Parathyroid adenoma (tissue), 2 donors: ENCODE measurements at regions not wholly inside any gene's neighbourhood (a gene's known extent, or its start where the extent isn't known, plus 50 kb on each side); places are given as distances from the start of the nearest gene placed in this dataset.
"Not testable (repeated sequence)": the region's sequence is repeated elsewhere in the genome, so short reads cannot be mapped to it uniquely, and the experiment has no call there.

Experiments used
- H2AFZ ChIP-seq: fragments of 300-600 bp; sonication (generic); one replicate; pipeline ENCODE4 v1.7.0; 2017; ENCODE audit warnings: antibody characterized with exemption, mild to moderate bottlenecking
- H3K27ac ChIP-seq: fragments of 300-600 bp; sonication (generic); one replicate; pipeline ENCODE4 v1.7.0; 2017
- H3K27me3 ChIP-seq: fragments of 300-600 bp; sonication (generic); one replicate; pipeline ENCODE4 v1.7.0; 2017; ENCODE audit warnings: low read length; ENCODE audit not compliant: control insufficient read depth, insufficient read depth
- H3K36me3 ChIP-seq: fragments of 300-600 bp; sonication (generic); one replicate; pipeline ENCODE4 v1.7.0; 2017; ENCODE audit warnings: low read length; ENCODE audit not compliant: control insufficient read depth, insufficient read depth
- H3K4me1 ChIP-seq: fragments of 300-600 bp; sonication (generic); one replicate; pipeline ENCODE4 v1.7.0; 2017; ENCODE audit warnings: control low read depth
- H3K4me2 ChIP-seq: fragments of 300-600 bp; sonication (generic); one replicate; pipeline ENCODE4 v1.7.0; 2017; ENCODE audit warnings: low read length
- H3K4me3 ChIP-seq: fragments of 300-600 bp; sonication (generic); one replicate; pipeline ENCODE4 v1.7.0; 2017; ENCODE audit warnings: low read depth, low read length
- H3K79me2 ChIP-seq: fragments of 300-600 bp; sonication (generic); one replicate; pipeline ENCODE4 v1.7.0; 2017; ENCODE audit warnings: control low read depth
- H3K9ac ChIP-seq: fragments of 300-600 bp; sonication (generic); one replicate; pipeline ENCODE4 v1.7.0; 2017; ENCODE audit warnings: mild to moderate bottlenecking
- H3K9me3 ChIP-seq: fragments of 300-600 bp; sonication (generic); one replicate; pipeline ENCODE4 v1.7.0; 2017; ENCODE audit warnings: low read length; ENCODE audit not compliant: control insufficient read depth
- TF ChIP-seq, protein P1 (sequence below): fragments of 300-600 bp; sonication (generic); IDR thresholded peaks from one replicate; pipeline ENCODE4 v1.7.0; 2017; ENCODE audit warnings: antibody characterized with exemption, mild to moderate bottlenecking
- donor health status: primary hyperparathyroidism.

DNA sequence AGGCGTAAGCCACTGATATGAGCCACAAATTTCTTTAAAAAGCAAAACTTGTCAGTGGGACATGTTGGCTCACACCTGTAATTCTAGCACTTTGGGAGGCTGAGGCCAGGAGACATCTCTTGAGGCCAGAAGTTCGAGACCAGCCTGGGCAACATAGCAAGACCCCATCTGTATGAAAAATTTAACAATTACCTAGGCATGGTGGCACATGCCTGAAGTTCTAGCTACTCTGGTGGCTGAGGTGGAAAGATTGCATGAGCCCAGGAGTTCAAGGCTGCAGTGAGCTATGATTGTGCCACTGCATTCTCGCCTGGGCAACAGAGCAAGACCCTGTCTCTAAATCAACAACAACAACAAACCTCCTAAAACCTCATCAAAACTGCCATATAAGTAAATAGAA lies 147.6 kb upstream of the BARHL2 start:
- Histone ChIP-seq H3K9ac (no peak overlapping the region), H3K27me3 (no peaks in the 10 kb centered on the region), H3K36me3 (no peaks in the 10 kb centered on the region), H3K4me1 (no peaks in the 10 kb centered on the region), H3K4me3 (no peak overlapping the region), H3K79me2 (no peaks in the 10 kb centered on the region), H2AFZ (no peak overlapping the region), H3K4me2 (no peak overlapping the region), H3K9me3 (no peaks in the 10 kb centered on the region), H3K27ac (no peak overlapping the region)
- TF ChIP-seq, protein P1, sequence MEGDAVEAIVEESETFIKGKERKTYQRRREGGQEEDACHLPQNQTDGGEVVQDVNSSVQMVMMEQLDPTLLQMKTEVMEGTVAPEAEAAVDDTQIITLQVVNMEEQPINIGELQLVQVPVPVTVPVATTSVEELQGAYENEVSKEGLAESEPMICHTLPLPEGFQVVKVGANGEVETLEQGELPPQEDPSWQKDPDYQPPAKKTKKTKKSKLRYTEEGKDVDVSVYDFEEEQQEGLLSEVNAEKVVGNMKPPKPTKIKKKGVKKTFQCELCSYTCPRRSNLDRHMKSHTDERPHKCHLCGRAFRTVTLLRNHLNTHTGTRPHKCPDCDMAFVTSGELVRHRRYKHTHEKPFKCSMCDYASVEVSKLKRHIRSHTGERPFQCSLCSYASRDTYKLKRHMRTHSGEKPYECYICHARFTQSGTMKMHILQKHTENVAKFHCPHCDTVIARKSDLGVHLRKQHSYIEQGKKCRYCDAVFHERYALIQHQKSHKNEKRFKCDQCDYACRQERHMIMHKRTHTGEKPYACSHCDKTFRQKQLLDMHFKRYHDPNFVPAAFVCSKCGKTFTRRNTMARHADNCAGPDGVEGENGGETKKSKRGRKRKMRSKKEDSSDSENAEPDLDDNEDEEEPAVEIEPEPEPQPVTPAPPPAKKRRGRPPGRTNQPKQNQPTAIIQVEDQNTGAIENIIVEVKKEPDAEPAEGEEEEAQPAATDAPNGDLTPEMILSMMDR: no peak

DNA sequence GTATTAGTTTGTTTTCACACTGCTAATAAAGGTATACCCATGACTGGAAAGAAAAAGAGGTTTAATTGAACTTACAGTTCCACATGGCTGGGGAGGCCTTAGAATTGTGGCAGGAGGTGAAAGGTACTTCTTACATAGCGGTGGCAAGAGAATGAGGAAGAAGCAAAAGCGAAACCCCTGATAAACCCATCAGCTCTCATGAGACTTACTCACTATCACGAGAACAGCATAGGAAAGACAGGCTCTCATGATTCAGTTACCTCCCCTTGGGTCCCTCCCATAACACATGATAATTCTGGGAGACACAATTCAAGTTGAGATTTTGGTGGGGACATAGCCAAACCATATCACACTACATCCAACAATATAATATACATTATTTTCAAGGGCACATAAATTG lies 145.7 kb upstream of the BARHL2 start:
- Histone ChIP-seq H3K9me3 (no peaks in the 10 kb centered on the region), H3K4me2 (no peak overlapping the region), H3K4me3 (no peak overlapping the region), H3K9ac (no peak overlapping the region), H3K27me3 (no peaks in the 10 kb centered on the region), H3K27ac (no peak overlapping the region), H3K36me3 (no peaks in the 10 kb centered on the region), H2AFZ (no peak overlapping the region), H3K4me1 (no peaks in the 10 kb centered on the region), H3K79me2 (no peaks in the 10 kb centered on the region)
- TF ChIP-seq, protein P1: no peak

DNA sequence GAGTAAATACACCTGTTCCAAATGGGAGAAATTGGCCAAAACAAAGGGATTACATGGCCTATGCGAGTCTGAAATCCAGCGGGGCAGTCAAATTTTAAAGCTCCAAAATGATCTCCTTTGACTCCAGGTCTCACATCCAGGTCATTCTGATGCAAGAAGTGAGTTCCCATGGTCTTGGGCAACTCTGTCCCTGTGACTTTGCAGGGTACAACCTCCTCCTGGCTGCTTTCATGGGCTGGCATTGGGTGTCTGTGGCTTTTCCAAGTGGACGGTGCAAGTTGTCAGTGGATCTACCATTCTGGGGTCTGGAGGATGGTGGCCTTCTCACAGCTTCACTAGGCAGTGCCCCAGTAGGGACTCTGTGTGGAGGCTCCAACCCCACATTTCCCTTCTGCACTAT lies 144.3 kb upstream of the BARHL2 start:
- not testable (repeated sequence) for H3K4me2 ChIP-seq, H3K4me3 ChIP-seq, H3K9me3 ChIP-seq, H3K36me3 ChIP-seq, H2AFZ ChIP-seq, H3K9ac ChIP-seq, H3K27me3 ChIP-seq, H3K4me1 ChIP-seq, H3K79me2 ChIP-seq, H3K27ac ChIP-seq

DNA sequence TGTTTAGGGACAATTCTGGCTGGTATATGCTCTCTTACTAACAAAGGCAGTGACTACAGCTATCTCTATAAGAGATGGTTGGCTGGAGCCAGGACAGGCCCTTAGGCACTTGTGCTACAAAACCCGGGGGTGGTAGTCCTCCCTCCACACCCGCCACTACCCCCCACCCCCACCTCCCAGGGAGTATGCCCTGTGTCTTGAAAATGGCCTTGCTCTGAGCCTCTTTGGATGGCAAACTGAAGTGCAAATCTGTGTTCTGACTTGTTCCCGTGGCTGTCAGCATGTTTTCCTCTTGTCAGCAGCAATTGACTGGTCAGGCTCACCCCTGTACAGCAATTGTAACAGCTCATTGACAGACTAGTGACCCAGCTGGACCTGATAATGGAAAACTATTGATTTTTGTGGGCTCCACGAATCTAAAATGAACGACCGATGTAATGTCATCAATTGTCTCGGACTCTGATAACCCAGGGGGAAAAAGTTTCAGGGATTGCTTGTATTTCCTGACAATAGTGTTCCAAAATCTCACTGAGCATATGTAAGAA lies 139.4 kb upstream of the BARHL2 start:
- no peak overlapping the region for H3K9ac ChIP-seq
- H3K27ac ChIP-seq: no peak overlapping the region
- H3K4me3 ChIP-seq: no peak overlapping the region
- no peaks in the 10 kb centered on the region for H3K9me3 ChIP-seq
- no peaks in the 10 kb centered on the region for H3K36me3 ChIP-seq
- H3K27me3 ChIP-seq: no peaks in the 10 kb centered on the region
- H2AFZ ChIP-seq: no peak overlapping the region
- H3K4me2 ChIP-seq: no peak overlapping the region
- TF ChIP-seq, protein P1: no peak
- no peaks in the 10 kb centered on the region for H3K4me1 ChIP-seq
- H3K79me2 ChIP-seq: no peaks in the 10 kb centered on the region

DNA sequence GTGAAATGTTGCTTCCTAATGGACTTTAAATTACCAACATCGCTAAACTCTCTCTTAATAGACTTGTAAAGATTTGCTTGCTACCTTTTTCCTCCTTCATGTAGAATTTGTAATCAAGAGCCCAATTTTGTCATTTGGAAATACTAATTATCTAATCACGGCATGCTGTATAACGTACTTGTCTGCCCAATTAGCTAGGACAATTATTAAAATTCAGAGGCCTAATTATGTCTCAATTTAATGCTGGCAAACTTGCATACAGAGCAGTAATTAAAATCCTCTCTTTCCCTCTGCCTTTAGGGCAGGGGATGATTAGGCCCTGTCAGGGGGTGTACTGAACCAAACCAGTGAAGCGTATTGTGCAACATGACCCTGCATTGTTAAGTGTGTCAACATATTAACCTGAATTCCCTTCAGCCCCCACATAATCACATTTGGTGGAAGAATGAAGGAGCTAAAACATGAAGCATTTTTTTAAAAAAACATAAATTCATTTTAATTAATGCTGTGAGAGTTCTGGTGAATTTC lies 137.4 kb upstream of the BARHL2 start:
- no peaks in the 10 kb centered on the region for H3K9me3 ChIP-seq
- H3K9ac ChIP-seq: no peak overlapping the region
- H3K36me3 ChIP-seq: no peaks in the 10 kb centered on the region
- no peak overlapping the region for H3K4me2 ChIP-seq
- no peaks in the 10 kb centered on the region for H3K79me2 ChIP-seq
- H3K27ac ChIP-seq: no peak overlapping the region
- no peak overlapping the region for H2AFZ ChIP-seq
- no peaks in the 10 kb centered on the region for H3K4me1 ChIP-seq
- H3K4me3 ChIP-seq: no peak overlapping the region
- TF ChIP-seq, protein P1: no peak
- no peaks in the 10 kb centered on the region for H3K27me3 ChIP-seq
